ENCODE measurements at regions not wholly inside any gene's neighbourhood (a gene's known extent, or its start where the extent isn't known, plus 50 kb on each side); places are given as distances from the start of the nearest gene placed in this dataset.
"Not testable (repeated sequence)": the region's sequence is repeated elsewhere in the genome, so short reads cannot be mapped to it uniquely, and the experiment has no call there.

DNA sequence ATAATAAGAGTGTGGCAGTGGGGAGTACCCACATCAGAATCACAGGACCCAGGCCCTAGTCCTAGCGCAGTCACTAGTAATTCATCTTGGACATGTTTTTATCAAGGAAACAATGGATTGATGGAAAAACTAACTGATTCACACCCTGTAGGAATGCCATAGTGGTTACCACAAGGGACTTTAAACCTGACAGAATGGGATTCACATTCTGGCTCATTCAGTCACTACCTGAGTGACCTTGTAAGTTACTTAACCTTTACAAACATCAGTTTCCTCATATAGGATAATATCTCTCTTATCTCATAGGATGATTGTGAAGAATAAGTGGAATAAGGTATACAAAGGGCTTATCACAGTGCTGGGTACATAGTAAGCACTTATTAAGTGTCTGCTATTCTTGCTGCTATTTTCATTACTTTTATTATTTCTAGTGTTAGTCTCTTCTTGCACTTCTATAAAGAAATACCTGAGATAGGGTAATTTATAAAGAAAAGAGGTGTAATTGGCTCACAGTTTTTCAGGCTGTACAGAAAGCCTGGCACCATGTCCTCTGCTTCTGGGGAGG, 247.5 kb upstream of the KLF3 start:
- no peak for TF ChIP-seq CTCF (IDR thresholded peaks at IDR 0.05; ENCODE audit: control extremely low read depth, extremely low read depth, low read depth, missing control alignments)
- DNase-seq (ENCODE audit: extremely low spot score), result no peak
- ChIA-PET POLR2A (no interaction called here), CTCF (no interaction called here)

- POLR2A ChIA-PET; DNase-seq (ENCODE audit: extremely low spot score): not testable (repeated sequence)
- CTCF ChIA-PET, result interaction anchor here (1.5 kb wide), 1 partner anchor 30 kb away, joined by 3 read pairs; no protein-coding TSS in a partner anchor
These were observed 243.7 kb upstream of the KLF3 start for GRCh38 chr4:38420254-38420653.

DNA sequence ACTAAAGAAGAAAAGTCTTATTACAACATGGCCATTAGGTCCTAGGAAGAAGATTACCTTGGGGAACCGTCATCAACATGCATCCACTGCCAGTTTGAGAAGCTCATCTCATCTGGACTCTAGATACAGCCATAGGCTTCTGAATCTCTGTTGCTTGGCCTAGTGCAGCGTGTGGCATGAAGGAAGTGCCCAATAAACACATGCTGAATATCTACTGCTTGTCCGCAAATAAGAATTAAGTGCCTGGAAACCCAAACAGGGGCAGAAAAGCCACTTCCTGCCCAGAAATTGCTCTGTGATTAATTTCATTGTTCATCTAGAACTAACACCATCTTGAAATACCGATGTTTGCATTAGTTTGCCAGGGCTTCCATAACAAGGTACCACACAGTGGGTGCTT, 241.1 kb upstream of the KLF3 start:
- TF ChIP-seq CTCF (IDR thresholded peaks at IDR 0.05; ENCODE audit: control extremely low read depth, extremely low read depth, low read depth, missing control alignments), result no peak
- CTCF ChIA-PET, result no interaction called here
- DNase-seq (ENCODE audit: extremely low spot score), result no peak
- POLR2A ChIA-PET, result no interaction called here

- ChIA-PET POLR2A (no interaction called here), CTCF (interaction anchor here (0.8 kb wide), 1 partner anchor 36 kb away, joined by 3 read pairs; no protein-coding TSS in a partner anchor)
- DNase-seq (ENCODE audit: extremely low spot score), result no peak
- no peak for TF ChIP-seq CTCF (IDR thresholded peaks at IDR 0.05; ENCODE audit: control extremely low read depth, extremely low read depth, low read depth, missing control alignments)
These were observed 239.7 kb upstream of the KLF3 start for GRCh38 chr4:38424151-38424871.

DNA sequence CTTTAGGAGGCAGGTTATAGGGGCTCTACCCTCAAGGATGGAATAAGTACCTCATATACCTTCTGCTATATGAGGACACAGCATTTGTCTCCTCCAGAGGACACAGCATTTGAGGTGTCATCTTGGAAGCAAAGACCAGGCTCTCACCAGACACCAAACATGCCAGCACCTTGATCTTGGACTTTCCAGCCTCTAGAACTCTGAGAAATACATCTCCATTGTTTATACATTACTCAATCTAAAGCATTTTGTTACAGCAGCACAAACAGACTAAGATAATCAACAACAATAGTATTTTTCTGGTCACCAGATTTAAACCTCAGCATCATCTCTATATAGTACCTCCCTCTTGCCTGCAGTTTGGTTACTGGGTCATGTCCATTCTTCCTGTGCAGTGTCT, 237.5 kb upstream of the KLF3 start:
- ChIA-PET POLR2A (no interaction called here), CTCF (no interaction called here)
- no peak for DNase-seq (ENCODE audit: extremely low spot score)
- no peak for TF ChIP-seq CTCF (IDR thresholded peaks at IDR 0.05; ENCODE audit: control extremely low read depth, extremely low read depth, low read depth, missing control alignments)

- no peak for TF ChIP-seq CTCF (IDR thresholded peaks at IDR 0.05; ENCODE audit: control extremely low read depth, extremely low read depth, low read depth, missing control alignments)
- DNase-seq (ENCODE audit: extremely low spot score), result no peak
- ChIA-PET CTCF (no interaction called here), POLR2A (no interaction called here)
These were observed 233.2 kb upstream of the KLF3 start for GRCh38 chr4:38430841-38431240.

DNA sequence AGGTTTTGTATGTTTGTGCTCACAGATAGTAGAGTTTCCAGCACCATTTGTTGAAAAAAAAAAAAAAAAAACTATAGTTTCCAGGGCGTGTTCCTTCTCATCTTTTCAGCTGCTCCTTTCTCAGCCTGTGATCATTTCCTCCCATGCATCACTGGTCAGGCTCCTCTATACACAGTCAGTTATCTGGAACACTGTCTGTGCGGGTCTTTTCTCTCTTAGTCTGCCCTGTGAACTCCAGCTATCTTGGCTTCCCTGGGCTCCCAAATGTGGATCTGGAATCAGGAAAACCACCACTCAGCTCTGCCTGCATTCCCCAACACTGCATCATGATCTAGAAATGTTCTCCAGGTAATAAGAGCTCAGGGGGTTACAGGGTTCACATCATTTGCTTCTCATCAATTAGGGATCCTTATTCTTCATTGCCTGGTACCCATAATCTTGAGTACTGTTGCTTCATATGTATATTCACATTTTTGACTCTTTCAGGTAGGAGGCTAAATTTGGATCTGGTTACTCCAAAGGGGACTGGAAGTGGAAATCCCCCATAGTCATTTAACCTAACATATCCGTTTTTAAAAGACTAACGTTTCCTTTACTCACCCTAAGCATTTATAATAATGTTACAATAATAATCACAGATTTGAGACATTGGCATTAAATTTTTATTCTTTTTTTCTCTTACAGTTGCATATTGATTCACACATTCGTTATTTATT, 221.8 kb upstream of the KLF3 start:
- no peak for DNase-seq (ENCODE audit: extremely low spot score)
- POLR2A ChIA-PET, result no interaction called here
- TF ChIP-seq CTCF (IDR thresholded peaks at IDR 0.05; ENCODE audit: control extremely low read depth, extremely low read depth, low read depth, missing control alignments), result no peak
- CTCF ChIA-PET, result interaction anchor here (1.1 to 1.2 kb wide), 2 partner anchors 16 to 92 kb away, joined by 3 to 4 read pairs; no protein-coding TSS in a partner anchor

Data from GM10248 (cell line).